Inferior parietal cortex (tissue), 1 donor: ENCODE measurements at regions not wholly inside any gene's neighbourhood (a gene's known extent, or its start where the extent isn't known, plus 50 kb on each side); places are given as distances from the start of the nearest gene placed in this dataset.
"Not testable (repeated sequence)": the region's sequence is repeated elsewhere in the genome, so short reads cannot be mapped to it uniquely, and the experiment has no call there.

Experiments
- DNase-seq: peaks from one replicate; pipeline ENCODE4 v3.0.0-alpha.2; 2016; ENCODE audit errors: extremely low spot score

DNA sequence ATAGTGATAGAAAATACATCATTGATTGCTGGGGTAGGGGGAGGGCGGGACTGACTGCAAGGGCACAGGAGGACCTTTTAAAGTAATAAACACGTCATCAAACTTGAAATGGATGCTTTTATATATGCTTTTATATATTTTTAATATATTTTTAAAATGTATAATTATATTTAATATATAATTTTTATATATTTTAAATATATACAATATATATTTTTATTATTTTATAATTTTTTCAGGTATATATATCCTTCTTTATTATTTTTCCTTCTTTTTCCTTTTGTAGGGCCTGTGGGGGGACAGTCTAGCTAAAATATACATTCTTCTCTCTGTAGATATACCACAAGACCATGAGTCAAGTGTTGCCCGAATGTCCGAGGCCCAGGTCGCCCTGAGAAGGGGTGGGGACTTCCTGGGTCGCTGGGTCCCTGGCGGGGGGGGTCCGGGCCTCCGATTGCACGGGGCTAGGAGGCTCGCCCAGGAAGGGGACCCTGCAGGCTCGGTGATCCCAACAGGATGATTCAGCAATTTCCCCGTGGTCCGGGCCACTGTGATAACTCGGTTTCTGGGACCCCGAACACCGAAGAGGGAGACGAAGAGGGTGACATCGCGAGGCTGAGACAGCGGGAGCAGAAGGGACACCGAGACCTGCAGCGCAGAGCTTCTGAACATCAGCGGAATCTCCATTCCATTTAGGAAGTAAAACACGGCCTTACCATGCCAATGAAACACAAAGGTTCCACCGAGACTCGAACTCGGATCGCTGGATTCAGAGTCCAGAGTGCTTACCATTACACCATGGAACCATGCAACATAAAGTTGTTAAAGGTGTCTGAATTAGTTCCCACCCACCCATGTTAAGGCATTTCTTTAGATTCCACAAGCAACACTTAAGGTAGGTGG lies 112.5 kb upstream of the NBPF11 start:
- peak; percentile 31 for DNase-seq

DNA sequence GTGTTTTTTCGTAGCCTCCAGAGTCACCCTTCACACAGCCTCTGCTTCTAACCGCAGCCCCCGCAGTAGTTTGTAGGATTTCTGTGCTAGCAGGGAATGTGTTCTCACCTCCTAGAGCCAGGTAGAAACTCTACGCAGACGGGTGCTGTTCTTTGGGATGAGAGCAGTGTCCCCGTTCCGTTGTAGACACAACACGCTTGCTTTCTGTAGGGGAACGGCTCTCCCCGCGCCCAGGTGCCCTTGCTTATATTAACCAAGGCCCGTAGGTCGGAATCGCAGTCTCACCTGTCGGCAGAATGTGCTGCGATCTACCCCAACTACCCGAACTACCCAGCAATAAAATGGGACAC lies 111.8 kb upstream of the NBPF11 start:
- no peak for DNase-seq

DNA sequence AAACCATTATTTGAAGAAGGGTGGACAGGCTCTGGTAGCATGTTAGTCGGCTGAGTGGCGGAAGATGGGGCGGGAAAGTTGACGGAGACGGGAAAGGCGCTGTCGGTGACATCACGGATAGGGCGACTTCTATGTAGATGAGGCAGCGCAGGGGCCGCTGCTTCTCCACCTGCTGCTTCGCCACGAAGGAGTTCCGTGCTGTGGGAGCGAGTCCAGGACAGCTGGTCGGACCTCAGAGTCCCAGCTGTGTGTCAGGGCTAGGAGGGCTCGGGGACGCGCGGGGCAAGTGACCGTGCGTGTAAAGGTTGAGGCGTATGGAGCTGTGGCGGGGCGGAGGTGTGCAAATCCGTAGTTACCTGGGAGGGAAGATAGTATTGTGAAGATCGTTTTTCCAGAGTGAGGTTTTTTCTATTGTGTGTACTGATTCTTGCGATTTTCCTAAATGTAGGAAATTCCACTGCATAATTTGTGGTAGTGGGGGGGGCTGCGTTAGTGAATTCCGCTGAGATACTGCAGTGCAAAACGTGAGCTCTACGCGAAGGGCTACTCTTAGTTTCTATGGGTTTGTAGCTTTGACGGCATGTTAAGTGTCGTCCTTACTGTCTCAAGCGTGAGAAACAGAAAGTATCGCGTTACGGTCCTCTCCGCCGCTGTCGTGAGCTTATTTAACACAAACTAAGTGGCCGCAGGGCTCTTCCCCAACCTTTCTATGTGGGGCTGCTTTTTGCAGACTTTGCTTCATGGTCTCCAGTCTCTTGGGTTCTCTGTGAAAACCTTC lies 111.2 kb upstream of the NBPF11 start:
- DNase-seq, result peak; percentile 50

DNA sequence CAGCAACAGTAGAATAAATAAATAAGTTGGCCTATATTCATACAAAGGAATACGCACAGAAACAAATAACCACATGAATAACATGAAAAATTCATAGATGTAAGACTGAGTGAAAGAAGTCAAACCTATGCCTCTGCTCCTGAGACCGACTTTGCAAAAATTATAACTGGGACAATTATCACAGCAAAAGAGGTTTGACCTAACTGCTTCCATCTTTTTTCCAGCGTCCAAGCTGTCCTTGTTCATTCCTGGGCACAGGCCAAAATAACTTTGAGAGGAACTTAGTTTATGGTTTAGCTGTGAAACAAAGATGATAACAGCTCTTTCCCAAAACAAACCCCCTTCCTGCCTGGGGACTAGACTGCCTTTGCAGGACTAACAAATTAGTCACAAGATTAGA lies 109.6 kb upstream of the NBPF11 start:
- not testable (repeated sequence) for DNase-seq

DNA sequence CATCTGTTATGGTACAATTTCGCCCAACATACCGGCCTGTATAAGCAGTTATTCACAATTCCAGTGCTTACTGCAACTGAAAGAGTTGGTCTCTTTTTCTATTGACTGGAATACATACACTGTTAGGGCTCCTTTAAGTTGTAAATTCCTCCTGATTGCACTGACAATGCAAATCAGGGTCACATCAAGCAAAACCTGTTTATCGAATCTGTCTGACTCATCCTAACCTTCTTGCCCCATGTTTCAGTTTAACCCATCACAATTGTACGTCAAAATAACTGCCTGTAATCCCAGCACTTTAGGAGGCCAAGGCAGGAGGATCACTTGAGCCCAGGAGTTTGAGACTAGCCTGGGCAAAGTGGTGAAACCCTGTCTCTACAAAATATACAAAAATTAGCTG lies 105.8 kb upstream of the NBPF11 start:
- not testable (repeated sequence) for DNase-seq

DNA sequence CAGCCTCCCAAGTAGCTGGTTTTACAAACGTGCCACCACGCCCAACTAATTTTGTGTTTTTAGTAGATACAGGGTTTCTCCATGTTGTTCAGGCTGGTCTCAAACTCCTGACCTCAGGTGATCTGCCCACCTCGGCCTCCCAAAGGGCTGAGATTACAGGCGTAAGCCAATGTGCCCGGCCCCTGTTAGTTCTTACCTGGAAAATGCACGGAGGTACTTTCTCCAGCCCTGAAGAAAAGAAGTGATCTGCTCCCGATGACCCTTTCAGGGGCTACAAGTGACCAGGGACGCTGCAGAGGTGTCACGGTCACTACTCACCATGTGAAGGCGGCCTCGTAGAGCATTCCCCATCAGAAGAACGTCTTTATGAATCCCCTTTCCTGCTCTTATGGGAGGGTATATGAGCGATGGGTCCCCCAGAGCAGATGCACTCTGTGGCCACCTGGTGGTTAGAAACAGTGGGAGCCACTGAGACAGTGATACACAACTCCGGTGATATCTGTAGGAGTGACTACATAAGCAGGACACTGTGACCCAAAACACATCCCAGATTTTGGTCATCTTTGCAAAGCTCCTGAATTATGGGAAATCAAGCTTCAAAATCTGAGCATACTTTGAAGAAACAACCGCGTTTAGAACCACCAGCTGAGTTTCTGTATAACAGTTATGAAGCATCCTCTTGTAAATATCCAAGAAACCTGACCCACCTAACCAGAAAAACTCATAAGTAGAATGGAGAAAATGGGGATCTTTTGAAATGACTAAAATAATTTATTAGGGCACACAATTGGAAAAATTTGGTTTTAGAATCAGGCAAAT lies 102.7 kb upstream of the NBPF11 start:
- peak; percentile 20 for DNase-seq

DNA sequence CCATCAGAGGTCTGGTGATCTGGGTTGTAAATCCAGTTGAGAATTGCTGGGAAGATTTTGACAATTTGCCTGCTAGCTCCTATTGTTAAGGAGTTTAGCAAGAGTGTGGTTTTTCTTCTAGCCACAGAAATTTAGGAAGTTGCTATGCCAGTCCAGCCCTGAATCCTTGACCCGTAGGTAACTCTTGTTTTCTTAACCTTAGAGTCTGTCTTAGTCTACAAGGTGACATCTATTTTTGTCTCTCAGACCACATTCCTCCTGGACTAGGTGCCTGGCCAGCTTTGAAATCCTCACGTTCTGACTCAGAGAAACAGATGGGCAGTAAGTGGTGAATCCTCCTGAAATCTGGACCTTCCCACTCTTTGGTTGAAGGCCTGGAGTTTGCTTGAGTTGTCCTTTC lies 101.7 kb upstream of the NBPF11 start:
- not testable (repeated sequence) for DNase-seq

DNA sequence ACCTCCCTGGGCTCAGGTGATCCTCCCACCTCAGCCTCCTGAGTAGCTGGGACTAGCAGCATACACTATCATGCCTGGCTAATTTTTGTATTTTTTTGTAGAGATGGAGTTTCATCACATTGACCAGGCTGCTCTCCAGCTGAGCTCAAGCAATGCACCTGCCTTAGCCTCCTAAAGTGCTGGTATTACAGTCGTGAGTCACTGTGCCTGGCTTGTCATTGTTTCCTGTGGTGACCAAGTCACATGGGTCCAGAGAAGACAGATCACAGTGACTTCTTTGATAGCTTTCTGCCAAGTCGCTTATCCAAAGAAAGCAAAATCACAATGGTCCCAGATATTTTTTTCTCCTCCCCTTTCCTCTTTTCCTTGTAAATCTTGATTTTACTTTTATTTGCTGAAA lies 96.7 kb upstream of the NBPF11 start:
- DNase-seq, result not testable (repeated sequence)

DNA sequence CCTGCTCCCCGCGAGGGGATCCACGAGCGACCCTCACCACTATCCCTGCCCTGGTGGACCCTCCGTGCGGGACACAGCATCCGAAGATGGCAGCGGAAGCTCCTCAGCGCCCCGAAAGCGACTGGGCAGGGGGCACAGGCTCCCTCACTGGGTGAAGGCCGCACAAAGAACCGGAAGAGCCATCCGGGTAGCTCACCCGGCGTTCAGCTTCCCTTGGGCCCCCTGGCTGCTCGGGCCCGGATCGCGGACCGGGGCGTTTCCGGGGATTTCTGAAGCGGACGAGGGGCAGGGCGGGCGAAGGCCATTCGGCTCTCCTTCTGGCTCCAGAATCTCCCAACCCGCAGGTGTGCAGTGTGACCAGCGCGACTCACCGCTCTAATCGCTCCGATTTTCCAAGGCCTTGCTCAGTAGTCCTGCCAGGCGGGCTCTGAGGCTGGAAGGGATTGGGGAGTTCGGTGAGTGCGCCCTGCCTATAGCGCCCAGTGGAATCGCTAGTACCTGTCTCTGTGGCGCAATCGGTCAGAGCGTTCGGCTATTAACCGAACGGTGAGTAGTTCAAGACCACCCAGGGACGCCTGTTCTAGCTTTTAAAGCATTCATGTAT lies 94.3 kb upstream of the NBPF11 start:
- not testable (repeated sequence) for DNase-seq

DNA sequence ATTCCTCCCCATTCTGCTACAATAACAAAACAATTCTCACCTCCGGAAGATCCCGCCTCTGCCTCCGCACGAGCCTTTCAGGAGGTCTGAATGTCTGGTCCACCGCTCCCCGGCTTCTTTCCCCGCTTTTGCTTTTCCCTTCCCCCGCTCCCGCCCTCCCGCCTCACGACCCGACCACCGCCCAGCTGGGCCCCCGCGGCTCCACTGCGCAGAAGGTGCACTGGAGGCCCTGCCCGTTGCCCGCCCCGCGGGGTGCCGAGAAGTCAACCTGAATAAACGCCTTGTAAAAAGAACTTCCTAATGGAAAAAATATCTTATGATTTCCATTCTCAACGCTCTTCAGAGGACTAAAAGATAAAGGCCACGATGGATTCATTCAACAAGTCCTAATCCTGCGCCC lies 93.8 kb upstream of the NBPF11 start:
- DNase-seq, result not testable (repeated sequence)

DNA sequence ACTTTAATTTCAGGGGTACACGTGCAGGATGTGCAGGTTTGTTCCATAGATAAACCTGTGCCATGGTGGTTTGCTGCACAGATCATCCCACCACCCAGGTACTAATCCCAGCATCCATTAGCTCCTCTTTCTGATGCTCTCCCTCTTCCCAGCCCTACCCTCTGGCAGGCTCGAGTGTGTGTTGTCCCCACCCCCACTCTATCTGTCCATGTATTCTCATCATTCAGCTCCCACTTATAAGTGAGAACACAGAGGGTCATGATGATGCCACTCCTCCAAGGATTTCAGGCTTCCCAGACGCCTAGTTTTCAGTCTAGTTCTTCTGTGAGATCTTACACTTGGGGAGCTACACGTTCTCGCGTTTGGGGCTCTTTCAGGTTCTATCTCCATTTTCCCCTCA lies 93.4 kb upstream of the NBPF11 start:
- DNase-seq, result not testable (repeated sequence)

DNA sequence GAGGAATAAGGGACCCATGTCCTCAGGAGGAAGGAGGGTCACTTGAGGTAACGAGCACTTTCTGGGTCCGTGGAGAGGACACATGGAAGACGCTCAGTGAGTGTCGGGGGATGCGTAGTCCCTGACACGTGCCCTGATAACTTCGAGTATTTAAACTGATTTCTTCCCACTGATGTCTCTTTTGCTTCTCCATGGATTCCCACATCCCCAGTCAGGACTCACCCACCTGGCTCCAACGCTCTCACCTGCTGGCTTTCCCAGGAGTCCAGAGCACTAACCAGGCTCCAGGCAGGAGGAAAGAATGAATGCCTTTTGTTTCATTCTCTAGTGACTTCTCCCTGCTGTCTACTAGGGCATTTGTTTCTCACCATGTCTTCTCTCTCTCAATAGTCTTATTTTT lies 81.2 kb upstream of the NBPF11 start:
- not testable (repeated sequence) for DNase-seq

DNA sequence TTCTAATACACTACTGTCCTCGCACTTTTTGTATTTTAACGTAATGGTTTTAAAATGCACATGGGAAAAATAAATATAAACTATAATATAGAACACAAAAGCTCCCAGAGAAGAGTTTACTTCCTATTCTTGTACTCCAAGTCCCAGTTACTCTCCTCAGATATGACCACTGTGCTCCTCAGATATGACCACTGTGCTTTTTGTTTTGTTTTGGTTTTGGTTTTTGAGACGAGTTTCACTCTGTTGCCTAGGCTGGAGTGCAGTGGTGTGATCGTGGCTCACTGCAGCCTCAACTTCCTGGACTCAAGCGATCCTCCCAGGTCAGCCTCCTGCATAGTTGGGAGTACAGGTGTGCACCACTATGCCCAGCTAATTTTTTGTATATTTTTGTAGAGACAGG lies 76.8 kb upstream of the NBPF11 start:
- DNase-seq, result not testable (repeated sequence)

DNA sequence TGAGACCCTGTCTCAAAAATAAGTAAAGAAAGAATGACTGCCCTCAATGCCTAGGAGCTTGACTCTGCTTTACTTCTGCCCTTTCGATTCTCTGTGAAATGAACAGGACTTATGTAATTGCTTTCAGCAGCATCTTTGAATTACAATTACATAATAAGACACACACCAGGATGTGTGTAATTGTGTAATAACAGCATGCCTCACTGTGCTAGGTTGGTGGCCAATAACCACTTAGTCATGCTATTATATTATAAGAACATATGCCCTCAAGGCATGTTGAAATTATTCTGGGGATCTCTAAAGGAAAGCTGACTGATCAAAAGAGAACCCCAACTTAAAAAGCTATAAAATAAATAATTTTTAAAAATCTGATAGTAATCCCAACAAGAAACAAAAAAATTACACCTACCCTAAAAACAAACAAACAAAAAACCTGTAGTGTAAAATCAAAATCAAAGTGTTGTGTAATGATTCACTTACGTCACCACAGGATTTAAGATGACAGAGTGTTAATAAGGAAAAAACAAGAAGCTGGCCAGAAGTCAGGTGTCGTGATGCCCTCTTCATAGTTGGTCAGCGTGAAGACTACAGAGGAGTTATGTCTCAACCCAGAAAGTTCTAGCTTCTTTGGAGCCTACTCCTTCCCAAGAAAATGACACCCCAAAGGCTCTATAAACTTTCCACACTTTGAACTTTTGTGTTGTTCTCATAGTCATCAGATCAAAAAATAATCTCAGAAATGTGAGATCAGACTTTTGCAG lies 70.5 kb upstream of the NBPF11 start:
- DNase-seq, result not testable (repeated sequence)

DNA sequence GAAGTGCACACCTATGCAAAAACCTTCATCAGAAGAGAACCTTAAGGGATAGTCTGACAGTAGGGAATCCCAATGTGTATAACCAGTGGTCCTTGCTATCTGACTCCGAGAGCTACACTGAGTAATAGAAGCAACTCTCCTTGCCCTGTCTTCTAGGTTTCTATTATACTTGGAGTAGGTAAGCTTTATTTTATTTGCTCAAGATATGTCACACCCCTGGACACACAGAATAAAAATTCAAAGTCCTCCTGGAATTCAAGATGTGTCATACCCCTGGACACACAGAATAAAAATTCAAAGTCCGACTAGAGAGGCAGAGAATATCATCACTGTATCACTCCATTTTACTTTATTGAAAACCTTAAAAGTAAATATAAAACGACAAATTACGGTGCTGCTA lies 69.5 kb upstream of the NBPF11 start:
- DNase-seq, result not testable (repeated sequence)

DNA sequence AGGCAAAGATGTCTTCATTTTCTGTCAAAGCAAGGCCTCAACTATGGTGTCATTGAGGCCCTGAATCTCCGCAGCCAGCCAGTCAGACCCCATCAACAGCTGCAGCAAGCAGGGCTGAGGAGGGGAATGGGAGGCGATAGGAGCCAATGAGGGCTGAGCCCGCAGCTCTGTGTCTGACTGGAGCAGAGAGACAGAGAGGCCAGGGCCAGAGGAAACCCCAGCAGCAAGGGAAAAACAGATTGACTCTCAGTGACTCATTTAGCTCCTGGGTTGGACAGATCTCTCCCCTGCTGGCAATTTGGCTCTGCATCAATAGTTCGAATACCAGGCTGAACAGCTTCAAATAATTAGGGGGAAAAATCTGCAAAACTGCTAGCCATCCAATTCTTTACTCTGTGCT lies 67.1 kb upstream of the NBPF11 start:
- DNase-seq, result not testable (repeated sequence)

DNA sequence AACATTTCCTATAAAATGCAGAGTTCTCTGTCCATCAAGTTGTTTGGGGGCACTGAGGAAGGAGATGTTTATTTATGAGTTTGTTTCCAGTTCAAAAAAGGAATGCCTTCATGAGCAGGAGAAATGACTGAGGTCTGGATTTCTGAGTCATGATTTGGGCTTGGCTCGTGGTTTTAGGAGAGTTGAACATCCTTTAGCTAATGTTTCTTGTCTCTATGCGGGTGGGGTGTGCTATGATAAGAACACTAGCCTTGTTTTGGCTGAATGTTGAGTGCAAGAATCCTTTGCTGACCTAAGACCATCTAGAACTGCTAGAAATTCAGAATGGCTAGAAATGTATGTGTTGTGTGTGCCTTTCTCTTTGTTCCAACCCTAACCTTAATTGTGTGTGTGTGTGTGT lies 59.1 kb upstream of the NBPF11 start:
- DNase-seq, result not testable (repeated sequence)

DNA sequence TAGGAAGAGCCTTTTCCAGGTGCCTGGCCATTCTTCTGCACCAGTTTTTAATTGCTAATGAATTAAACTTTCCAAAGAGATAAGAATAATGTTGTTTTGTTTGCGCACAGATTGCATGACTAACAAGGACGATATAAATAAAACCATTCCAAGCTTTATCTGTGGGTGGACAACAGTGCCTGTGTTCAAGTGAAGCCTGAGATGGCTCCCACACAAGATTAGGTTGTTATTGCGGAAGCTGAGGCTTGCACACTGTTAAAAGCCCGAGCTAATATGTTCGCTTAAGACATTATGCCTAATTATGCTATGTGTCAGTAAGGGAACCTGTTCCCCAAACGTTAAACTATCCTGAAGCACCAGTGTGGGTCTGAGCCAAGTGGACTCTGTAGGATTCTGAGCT lies 58.5 kb upstream of the NBPF11 start:
- not testable (repeated sequence) for DNase-seq

DNA sequence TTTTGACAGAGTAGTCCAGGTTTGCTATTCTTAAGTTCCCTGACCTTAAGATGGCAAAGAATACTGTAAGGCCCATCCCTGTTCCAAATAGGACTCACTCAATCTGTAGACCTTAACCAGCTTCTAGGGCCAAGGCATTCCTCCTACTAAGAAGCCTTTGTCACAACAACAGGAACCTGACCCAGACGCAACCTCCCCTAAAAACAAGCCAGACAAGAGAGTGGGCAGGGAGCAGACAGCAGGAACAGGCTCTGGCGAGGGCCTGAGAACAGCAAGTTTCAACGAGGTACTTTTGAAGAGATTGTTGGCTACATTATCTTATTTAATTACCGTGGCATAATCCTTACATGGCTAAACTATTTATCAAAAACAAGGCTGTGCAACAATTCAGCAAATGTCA lies 58.1 kb upstream of the NBPF11 start:
- DNase-seq, result not testable (repeated sequence)

DNA sequence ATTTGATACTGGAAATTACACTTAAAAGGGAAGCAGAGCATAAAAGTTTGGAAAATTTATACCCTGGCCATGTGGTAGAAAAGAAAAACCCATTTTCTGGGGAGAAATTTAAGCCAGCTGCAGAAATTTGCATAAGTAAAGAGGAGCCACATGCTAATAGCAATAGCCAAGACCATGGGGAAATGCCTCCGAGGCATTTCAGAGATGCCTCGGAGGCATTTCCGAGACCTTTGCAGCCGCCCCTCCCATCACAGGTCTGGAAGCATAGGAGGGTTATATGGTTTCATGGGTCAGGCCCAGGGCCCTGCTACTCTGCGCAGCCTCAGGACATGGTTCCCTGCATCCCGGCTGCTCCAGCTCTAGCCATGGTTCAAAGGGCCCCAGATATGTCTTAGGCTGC lies 49.9 kb upstream of the NBPF11 start:
- not testable (repeated sequence) for DNase-seq
